IMR-90 (cell line): ENCODE measurements at regions not wholly inside any gene's neighbourhood (a gene's known extent, or its start where the extent isn't known, plus 50 kb on each side); places are given as distances from the start of the nearest gene placed in this dataset.

ENCODE experiments used
- BHLHE40 ChIP-seq: fragments of 150-350 bp; IDR thresholded peaks from 2 replicates; pipeline ENCODE4 v1.6.1; 2016; ENCODE audit warnings: mild to moderate bottlenecking, low read depth, low read length
- CEBPB ChIP-seq: IDR thresholded peaks from 2 replicates; pipeline ENCODE4 v1.6.1; 2012; ENCODE audit warnings: low read depth, low read length, improper control_type of control experiment
- FOS ChIP-seq: fragments of 150-350 bp; IDR thresholded peaks from 2 replicates; pipeline ENCODE4 v1.6.1; 2016; ENCODE audit warnings: low read depth, low read length
- MAZ ChIP-seq: IDR thresholded peaks from 2 replicates; pipeline ENCODE4 v1.6.1; 2012; ENCODE audit warnings: low read depth, mild to moderate bottlenecking, low read length, improper control_type of control experiment, moderate library complexity, borderline replicate concordance
- NFE2L2 ChIP-seq: fragments of 150-350 bp; IDR thresholded peaks from 2 replicates; pipeline ENCODE4 v1.6.1; 2016; ENCODE audit warnings: low read depth, mild to moderate bottlenecking, low read length
- POLR2A ChIP-seq: IDR thresholded peaks from 2 replicates; pipeline ENCODE4 v1.6.1; 2012; ENCODE audit warnings: mild to moderate bottlenecking, low read depth, low read length
- RAD21 ChIP-seq: IDR thresholded peaks from 2 replicates; pipeline ENCODE4 v1.6.1; 2012; ENCODE audit warnings: low read length, improper control_type of control experiment
- SMC3 ChIP-seq: fragments of 150-350 bp; IDR thresholded peaks from 2 replicates; pipeline ENCODE4 v1.6.1; 2016; ENCODE audit warnings: low read depth, mild to moderate bottlenecking, antibody characterized with exemption, low read length, moderate library complexity
- TF ChIP-seq, protein P1 (sequence below): conservative IDR thresholded peaks from 2 replicates; pipeline ENCODE4 v1.5.1; 2012; ENCODE audit warnings: mild to moderate bottlenecking, low read depth, low read length, improper control_type of control experiment
- TF ChIP-seq, protein P2 (sequence below): fragments of 150-350 bp; IDR thresholded peaks from 2 replicates; pipeline ENCODE4 v1.6.1; 2017; ENCODE audit warnings: mild to moderate bottlenecking, antibody characterized with exemption, low read length, low read depth
- TF ChIP-seq, protein P3 (sequence below): fragments of 150-350 bp; IDR thresholded peaks from 2 replicates; pipeline ENCODE4 v1.6.1; 2016; ENCODE audit warnings: low read depth, mild to moderate bottlenecking, low read length, moderate library complexity, borderline replicate concordance

DNA sequence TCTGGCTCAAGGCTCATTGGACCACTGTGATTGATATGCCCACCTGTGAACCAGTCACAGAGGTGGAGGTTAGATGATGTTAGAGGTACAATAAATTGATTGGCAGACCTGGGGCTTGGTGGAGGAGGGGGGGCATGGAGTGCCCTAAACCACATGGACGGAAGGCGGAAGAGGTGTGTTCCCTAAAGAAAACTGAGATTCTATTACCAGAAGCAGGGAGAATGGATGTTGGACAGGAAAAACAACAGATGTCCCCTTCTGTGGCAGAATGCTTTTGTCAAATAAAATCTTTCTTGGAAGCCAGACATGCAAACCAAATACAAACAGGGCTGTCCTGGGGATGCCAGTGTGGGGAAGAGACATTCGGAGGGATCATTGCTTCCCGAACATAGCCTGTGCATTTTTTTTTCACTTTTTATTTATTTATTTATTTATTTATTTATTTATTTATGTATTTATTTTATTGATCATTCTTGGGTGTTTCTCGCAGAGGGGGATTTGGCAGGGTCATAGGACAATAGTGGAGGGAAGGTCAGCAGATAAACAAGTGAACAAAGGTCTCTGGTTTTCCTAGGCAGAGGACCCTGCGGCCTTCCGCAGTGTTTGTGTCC lies 433.9 kb downstream of the RPS24 start:
- TF ChIP-seq CEBPB (no peak), RAD21 (no peak), FOS (no peak), POLR2A (no peak), MAZ (no peak), BHLHE40 (no peak), SMC3 (no peak), NFE2L2 (no peak)
- TF ChIP-seq, protein P1, sequence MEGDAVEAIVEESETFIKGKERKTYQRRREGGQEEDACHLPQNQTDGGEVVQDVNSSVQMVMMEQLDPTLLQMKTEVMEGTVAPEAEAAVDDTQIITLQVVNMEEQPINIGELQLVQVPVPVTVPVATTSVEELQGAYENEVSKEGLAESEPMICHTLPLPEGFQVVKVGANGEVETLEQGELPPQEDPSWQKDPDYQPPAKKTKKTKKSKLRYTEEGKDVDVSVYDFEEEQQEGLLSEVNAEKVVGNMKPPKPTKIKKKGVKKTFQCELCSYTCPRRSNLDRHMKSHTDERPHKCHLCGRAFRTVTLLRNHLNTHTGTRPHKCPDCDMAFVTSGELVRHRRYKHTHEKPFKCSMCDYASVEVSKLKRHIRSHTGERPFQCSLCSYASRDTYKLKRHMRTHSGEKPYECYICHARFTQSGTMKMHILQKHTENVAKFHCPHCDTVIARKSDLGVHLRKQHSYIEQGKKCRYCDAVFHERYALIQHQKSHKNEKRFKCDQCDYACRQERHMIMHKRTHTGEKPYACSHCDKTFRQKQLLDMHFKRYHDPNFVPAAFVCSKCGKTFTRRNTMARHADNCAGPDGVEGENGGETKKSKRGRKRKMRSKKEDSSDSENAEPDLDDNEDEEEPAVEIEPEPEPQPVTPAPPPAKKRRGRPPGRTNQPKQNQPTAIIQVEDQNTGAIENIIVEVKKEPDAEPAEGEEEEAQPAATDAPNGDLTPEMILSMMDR = no peak
- TF ChIP-seq, protein P2, sequence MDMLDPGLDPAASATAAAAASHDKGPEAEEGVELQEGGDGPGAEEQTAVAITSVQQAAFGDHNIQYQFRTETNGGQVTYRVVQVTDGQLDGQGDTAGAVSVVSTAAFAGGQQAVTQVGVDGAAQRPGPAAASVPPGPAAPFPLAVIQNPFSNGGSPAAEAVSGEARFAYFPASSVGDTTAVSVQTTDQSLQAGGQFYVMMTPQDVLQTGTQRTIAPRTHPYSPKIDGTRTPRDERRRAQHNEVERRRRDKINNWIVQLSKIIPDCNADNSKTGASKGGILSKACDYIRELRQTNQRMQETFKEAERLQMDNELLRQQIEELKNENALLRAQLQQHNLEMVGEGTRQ = no peak
- TF ChIP-seq, protein P3, sequence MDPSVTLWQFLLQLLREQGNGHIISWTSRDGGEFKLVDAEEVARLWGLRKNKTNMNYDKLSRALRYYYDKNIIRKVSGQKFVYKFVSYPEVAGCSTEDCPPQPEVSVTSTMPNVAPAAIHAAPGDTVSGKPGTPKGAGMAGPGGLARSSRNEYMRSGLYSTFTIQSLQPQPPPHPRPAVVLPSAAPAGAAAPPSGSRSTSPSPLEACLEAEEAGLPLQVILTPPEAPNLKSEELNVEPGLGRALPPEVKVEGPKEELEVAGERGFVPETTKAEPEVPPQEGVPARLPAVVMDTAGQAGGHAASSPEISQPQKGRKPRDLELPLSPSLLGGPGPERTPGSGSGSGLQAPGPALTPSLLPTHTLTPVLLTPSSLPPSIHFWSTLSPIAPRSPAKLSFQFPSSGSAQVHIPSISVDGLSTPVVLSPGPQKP = no peak
